HG03457 (cell line): ENCODE measurements at regions not wholly inside any gene's neighbourhood (a gene's known extent, or its start where the extent isn't known, plus 50 kb on each side); places are given as distances from the start of the nearest gene placed in this dataset.

Experiments
- ATAC-seq: cut with Tn5 transposase; IDR thresholded peaks from one replicate; pipeline ENCODE4 v1.9.1; 2021; ENCODE audit warnings: moderate number of reproducible peaks; ENCODE audit not compliant: unreplicated experiment

DNA sequence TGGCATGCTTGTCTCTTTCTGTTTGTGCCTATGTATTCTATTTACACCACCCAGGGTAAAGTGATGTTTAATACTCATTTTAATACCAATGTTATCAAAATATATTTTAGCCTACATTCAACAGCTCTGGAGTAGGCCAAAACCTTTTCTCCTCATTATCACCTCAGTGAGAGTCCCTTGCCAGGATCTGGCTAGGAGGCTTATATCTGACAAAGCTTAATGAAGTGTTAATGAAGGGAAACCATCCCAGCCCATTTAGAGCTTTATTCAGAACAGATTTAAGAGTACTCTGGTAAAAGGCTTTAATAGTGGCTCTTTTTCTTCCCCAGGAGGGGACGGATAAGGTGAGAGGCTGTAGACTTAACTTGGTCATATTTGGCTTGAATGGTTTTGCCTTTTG lies 137.6 kb downstream of the GRIN2B start:
- ATAC-seq: no peak

DNA sequence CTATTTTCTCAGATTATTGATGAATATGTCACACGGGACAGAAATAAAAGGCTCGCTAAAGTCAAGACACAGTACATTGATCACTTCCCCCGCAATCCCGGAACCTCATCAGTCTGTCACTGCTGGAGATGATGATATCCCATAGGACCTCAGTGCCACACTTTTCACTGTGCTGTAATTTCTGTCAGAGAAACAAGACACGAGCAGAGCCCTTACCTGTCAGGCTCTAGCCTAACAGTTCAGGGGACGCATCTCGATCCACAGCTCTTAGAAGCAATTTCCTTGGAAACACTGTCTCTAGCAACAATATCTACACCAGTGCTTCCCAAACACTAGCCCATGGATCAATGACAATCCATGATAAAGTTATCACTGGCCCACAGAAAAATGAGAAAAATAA lies 140.0 kb downstream of the GRIN2B start:
- no peak for ATAC-seq

DNA sequence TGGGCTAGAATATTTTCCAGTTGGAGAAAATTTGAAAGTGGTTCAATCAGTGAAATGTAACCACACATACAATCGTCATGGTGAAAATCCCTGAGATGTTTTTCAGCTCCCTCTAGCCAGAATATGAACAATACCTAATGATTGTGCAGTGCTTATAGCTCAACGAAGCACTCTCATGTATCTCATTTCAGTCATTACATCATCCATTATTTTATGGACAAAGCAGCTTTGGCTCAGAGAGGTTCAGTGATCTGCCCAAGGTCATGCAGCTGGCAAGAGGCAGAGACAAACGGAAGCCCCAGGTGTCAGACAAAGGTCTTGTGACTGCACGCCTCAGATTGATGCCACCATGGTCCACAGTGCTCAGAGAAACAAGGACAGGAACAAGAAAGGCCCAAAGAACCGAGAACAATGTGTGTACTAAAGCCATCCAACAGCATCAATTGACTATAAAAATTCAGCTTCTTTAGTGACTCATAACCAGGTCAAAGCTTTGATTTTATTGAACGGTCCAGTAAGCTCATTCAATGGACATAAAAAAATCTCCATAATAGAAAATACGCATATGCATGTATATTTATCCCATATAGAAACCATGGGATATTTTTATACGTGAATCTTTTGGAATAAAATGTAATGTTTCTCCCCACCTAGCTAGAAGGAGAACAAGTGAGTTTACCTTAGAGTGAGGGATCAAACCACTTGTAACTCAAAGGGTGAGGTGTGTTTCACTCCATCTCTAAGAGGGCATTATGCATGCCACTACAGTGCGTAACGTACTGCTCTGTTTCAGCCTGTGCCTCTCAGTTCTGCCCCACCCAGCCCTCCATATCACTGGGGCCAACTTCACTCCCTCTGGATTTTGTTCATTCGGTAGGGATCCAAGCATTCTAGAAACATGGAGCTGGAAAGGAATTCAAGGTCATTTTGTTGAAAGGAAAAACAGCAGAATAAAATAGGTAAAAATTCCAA lies 141.8 kb downstream of the GRIN2B start:
- ATAC-seq: no peak

DNA sequence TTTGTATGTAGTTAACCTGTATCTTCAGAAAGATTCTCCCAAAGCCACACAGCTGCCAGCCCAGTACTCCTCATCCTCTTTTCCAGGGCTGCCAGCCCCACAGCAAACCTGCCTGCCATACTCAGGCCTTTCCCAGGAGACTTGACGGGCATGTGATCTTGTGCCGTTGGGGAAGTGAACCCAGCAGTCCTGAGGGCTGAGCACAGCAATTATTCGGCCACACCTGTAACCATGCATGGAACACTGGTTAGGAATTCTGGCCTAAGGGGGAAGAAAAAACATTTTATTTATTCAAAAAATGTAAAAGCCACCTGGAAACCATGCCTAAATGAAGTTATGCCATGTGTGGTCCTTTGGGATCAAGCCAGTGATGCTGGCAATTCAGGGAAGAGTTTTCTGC lies 145.3 kb downstream of the GRIN2B start:
- ATAC-seq: no peak

DNA sequence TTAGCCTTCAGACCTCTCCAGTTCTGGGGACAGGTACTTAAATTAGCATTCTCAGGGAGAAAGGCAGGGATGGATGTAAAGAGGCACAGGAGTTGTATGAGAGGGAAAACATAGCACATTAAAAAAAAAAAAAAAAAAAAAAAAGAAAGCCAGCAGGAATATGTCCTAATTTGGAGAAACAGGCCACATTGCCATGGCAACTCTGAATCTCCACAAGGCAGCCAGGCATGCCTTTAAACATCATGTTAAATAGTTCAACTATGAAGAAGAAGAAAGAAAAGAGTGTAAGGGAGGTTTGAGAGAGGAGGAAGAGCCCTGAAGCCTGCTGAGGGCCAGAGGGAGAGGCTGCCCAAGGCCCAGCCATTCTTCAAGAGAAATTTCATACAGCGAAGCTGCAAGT lies 145.8 kb downstream of the GRIN2B start:
- no peak for ATAC-seq

DNA sequence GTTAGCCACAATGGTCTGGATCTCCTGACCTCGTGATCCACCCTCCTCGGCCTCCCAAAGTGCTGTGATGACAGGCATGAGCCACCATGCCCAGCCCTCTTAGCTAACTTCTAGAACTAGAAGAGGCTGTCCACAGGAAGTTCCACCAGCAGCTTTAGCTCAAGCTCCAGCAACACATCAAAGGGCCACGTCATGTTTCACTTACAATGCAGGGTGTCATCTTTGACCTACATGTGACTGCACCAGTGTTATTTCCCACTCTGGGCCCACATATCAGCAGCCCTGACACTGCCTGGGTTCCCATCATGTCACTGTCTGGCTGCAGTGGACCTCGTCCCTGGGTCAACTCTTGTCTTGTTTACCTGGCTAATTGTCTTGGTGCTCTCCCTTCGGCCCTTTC lies 147.2 kb downstream of the GRIN2B start:
- ATAC-seq: no peak

DNA sequence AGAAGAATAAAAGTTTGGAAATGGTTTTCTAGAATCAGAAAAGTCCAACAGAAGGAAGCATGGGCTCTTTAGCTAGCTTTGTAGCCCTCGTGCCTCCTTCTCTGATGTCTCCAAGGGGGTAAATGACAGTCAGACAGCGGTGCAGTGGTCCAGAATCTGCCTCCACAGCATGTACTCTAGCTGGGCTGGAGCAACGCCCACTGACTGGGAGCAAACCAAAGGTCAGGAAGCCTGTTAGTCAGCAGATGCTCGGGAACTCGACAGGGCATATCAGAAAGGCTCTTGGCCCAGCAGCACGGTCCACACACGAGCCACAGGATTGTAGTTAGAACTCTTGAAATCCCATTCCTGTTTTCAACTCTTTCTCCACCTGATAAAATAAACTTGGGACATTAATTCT lies 164.3 kb downstream of the GRIN2B start:
- no peak for ATAC-seq

DNA sequence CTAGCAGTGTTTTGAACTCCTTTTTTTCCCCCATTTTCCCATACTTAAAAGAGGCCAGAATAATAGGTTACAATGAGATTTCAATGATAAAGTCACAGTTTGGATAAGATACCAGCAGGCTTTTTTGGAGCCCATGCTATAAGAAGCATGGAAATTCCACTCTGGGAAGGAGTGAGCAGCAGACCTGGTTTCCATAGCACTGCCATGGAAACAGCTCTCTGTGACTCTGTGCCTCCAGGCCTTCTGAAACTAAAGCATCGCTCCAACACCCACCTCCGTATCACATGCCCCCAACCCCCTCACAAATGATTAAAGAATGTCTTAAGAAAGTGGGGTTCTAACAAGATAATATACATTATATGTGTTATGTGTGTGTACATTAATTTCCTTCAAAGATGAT lies 165.0 kb downstream of the GRIN2B start:
- ATAC-seq: no peak

DNA sequence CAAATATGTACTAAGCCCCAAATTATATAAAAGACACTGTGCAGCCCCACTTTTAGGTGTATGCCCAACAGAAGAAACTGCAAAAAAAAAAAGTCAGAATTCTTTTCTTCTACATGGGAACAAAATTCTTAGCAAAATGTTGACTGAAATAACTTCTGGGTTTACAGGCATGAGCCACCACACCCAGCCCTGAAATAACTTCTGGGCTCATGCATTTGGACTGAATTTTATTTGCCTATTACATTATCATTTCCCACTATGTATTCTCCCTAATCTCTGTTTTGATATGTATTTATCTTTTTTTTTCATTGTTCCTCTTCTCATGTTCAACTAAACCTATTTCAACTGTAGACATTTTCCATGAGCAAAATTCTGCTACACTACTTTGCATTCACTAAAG lies 169.2 kb downstream of the GRIN2B start:
- no peak for ATAC-seq

DNA sequence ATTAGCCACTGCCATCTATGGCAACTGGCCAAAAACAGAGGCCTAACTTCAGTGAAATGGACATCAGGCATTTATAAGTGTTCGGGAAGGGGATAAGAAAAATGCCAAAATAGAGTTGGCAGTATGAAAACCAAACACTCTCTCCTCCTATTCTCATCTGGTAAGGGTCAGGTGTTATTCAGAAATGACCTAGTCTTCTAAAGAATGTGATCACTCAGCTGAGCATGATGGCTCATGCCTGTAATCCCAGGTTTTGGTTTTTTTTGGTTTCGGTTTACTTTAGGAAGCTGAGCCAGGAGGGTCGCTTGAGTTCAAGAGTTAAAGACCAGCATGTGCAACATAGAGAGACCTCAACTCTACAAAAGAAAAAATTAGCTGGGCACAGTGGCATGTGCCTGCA lies 170.3 kb downstream of the GRIN2B start:
- no peak for ATAC-seq

DNA sequence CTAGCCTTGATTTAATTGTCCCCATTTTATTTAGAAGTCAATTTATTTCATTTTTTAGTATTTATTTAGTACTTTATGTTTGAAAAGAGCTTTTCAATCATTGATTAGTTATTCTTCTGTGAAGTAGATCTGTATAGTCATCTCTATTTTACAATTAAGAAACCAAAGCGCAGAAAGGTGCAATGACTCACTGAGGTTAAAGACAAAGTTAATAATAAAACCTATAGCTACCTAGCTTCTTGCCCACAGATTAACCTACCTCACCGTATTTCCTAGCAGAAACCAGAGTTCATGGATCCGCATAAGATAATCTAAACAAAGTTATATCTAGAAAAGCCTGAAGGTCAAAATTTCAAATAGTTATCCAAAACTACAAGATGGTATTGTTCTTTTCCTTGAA lies 176.4 kb downstream of the GRIN2B start:
- no peak for ATAC-seq

DNA sequence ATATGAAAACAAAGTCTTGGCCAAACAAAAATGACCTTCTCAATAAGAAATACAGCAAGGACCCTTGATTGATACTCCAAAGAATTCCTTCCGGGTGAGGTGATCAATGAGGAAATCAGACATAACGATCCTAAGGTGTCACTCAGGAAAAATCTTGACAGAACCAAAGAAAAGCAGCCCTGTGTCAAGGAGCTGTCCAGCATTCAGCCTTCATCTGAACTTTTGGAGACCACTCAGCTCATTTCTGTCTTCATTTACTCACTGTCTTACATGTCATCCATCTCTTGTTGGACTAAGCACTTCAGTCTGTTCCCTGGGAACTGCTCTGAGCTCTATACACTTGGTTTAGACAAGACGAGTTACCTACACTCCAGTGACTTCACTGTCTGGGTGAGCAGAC lies 179.9 kb downstream of the GRIN2B start:
- ATAC-seq: no peak

DNA sequence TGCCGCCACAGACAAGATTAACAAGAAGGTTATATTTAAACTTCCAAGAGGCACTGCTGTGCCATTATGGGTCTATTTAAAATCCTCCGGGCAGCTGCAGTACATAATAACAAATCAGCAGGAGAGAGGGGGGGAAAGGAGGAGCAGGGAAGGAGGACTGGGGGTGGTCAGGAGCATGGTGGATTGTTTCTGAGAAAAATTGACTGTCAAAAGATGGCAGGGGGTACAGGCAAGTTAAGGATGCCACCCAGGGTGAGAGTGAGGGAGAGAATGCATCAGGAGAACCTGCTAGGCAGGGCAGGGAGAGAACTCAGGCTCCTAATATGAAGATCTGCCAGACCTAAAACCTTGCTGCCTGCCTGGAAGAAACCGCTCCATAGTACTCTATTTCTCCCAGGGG lies 181.8 kb downstream of the GRIN2B start:
- ATAC-seq: no peak

DNA sequence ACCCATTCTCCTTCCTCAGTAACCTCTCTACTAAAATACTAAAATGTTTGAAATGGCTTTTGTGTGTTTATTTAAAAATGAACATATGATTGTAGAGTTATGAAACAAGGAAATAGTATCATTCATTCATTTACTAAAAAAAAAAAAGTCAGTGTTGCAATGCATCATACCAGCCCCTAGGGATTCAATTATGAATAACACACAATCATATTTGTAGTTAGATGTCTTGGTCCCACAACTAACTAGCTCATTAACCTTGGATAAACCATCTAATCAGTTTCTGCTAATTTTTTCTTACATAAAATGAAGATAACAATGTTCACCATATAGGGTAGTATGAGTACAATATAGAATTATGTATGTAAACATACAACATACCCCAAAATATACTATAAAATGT lies 183.2 kb downstream of the GRIN2B start:
- no peak for ATAC-seq

DNA sequence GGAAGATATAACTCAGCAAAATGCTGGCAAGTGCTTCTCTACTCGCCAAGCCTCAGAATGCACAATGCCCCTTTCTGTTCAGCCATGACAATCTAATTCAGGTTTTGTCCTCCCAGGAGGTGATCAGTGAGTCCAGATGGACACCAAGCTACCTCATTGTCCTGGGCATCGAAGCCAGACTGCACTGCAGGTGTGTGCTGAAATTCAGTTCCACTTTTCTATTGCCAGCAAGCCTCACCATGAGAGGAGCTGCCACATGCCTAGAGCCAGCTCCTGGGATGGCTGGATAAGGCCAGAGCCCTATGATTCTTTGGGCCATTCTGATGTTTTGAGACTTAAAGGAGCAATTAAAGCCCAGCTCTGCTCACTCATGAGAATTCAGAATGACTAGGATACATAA lies 186.7 kb downstream of the GRIN2B start:
- no peak for ATAC-seq

DNA sequence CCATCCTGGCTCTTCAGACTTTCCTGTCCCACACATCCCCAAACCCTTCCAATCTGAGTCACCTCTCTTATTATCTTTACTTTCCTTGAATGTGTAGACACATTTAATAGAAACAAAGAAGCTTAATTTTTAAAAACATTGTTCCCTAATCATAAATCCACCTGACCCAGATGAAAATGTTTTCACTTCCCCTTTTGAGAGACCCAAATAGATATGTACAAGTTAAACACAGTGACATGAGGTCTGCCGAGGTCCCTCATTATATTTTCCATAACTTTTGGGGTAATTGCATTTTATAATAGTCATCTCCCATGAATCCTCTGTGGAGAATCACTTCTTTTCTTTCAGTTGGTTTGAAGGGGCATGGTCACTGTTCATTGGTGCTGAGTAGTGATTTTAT lies 191.1 kb downstream of the GRIN2B start:
- ATAC-seq: no peak

DNA sequence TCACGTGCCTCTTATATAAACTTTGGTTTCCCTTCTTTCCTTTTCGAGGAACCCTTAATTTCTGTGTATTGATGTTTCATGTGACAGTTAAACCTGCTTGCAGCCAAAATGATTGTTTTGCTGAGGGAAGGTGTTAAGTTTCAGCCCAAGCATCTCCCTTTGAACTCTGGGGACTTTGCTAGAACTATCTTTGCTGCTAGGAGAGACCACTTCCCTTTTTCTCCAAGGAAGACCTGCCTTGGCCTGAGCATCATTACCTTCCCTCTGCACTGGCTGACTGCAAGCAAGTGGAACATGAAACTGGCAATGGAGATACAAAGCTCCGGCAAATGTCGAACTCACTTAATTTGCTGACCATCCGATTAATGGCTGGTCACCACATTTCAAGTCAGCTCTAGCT lies 192.8 kb downstream of the GRIN2B start:
- ATAC-seq: no peak

DNA sequence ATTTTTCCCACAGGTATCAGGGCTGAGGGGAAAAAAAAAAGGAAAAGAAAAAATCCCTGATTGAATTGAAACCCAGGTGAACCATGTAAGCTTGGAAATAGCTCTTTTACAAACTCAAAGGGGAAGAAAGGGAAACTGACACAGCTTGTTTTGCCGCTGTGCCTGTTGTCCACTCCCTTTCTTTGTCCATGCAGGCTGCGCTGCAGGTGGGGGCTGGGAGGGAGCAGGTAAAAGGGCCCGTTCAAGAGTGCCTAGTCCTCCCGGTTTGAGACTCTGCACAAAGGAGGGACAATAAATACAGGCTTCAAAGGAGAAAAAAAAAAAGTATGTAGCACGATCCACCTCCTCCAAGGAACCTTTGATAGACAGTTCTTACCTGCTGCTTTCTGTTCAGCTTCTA lies 194.8 kb downstream of the GRIN2B start:
- no peak for ATAC-seq

DNA sequence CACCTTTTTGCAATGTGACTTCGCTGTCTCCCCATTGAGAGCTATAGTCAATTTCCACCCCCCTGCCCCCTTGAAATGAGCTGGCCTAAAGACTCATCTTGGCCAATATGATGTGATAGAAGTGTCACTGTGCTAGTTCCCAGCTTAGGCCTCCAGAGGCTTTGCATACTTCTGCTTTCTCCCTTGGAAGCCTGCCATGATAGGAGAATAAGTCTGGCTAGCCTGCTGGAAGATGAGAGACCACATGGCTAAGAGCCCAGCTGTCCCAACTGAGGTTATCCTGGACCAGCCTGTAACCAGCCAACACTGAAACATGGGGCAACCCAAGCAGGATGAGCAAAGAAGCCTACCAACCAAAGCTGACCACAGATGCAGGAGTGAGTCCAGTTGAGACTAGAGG lies 196.9 kb downstream of the GRIN2B start:
- no peak for ATAC-seq

DNA sequence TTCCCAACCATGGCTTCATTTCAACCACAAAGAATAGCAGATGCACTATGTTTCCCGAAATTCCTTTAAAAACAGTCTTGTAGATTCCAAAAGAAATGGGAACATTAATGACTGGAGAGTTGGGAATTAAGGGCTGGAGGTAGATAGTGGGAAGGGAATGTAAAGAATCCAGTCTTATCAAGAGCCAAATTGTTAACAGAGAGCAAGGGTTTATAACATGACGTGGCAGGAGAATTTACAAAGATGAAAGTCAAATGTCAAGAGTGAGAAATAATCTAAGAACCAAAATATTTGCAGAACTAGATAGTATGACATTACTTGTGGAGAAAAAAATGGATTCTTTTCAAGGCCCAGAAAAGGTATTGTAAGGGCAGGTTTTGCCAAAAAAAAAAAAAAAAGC lies 200.9 kb downstream of the GRIN2B start:
- ATAC-seq: no peak

DNA sequence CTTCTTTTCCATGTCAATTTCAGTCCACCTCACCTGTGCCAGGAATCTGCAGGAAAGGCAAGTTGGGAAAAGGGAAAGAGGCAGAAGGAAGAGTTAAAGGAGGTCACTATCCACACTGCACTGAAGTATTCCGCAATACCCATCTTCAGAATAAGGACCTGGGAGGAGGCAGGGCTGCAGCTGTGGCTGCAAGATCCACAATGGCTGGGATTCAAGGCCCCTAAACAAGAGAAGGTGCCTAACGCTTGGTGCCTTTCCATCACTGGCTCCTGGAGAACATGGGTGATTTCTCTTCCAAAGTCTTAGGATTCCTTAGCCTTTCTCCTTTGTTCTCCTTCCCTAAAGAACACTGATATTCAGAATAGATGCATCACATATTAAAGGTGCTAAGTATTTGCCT lies 204.0 kb downstream of the GRIN2B start:
- no peak for ATAC-seq

DNA sequence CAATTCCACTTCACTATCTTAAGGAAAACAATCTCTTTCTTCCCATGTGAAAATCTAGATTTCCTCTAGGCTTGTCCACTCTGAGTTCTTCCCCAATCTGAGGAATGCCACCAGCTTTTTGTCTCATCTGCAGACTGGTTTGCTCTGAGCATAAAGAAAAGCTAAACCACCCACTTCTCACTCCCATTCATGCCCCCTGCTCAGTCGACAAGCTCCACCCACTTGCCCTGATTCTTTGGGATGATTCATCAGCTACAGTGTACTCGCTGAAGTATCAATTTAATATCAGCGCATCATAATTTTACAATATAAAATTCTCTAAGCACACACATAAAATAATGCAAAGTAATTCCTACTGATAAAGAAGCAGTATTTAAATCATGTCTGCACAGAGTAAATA lies 209.1 kb downstream of the GRIN2B start:
- ATAC-seq: no peak

DNA sequence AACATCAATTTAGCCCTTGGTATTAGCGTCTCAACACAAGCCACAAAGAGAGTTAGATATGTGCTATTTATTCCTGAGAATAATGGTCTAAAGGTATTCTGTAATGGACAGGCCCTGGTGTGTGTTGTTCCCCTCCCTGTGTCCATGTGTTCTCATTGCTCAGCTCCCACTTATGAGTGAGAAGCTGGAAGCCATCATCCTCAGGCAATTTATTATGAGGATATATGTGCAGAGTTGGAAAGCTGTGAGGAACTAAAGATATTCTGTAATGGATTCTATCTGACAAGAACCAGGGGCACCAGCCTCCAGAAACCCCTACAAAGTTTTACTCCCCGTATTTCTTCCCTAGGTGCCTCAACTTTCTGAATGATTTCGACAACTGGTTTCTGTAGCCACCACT lies 210.8 kb downstream of the GRIN2B start:
- ATAC-seq: no peak
